OCI-LY1 (cell line): ENCODE measurements at regions not wholly inside any gene's neighbourhood (a gene's known extent, or its start where the extent isn't known, plus 50 kb on each side); places are given as distances from the start of the nearest gene placed in this dataset.

Experiments used
- CTCF ChIP-seq: fragments of 200-600 bp; sonication (generic), shearing (Covaris generic); IDR thresholded peaks from 2 replicates; pipeline ENCODE4 v1.5.1; 2017; ENCODE audit warnings: mild to moderate bottlenecking, antibody characterized with exemption, low read length, moderate library complexity, mixed read lengths
- EZH2 ChIP-seq: fragments of 200-600 bp; sonication (generic), shearing (Covaris generic); IDR thresholded peaks from 2 replicates; pipeline ENCODE4 v1.8.0; 2017; ENCODE audit warnings: borderline replicate concordance, mixed run types, mild to moderate bottlenecking, antibody characterized with exemption, low read length, moderate library complexity, mixed read lengths

- no peak for TF ChIP-seq EZH2
- no peak for TF ChIP-seq CTCF
Observed at GRCh38 chrX:95903975-95904374, 780.7 kb upstream of the DIAPH2 start.
